ENCODE measurements at regions not wholly inside any gene's neighbourhood (a gene's known extent, or its start where the extent isn't known, plus 50 kb on each side); places are given as distances from the start of the nearest gene placed in this dataset.

DNA sequence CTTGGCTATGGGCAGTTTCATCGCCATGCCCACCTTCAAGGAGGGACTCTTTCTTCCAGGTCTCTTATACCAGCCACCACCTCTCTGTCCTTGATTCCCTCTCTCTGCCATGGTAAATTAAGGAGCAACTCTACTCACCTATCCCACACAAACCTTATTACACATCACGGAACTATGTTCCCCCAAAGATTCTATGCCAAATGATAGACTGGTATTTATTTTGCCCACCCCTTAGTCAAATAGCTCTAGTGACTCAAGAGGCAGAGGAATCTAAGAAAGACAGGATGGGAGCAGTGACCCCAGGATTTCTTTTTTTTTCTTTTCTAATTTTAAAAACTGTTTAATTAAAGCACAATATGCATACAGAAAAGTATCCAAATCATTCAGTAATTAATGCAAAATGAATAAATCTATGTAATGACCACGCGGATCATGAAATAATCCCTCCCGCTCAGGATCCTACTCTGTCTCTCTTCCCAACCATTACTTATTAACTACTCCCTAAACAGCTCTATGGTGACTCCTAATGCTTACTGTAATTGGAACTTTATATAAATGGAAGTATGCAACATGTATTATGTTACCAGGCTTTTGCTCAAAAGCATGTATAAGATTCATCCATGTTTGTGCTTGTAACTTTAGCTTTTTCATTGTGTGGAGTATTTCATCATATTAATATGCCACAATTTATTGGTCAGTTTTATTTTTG, 410.8 kb upstream of the RASGRP1 start:
- no peak overlapping the region for H3K4me3 ChIP-seq (ENCODE audit: low read length)
- no peak overlapping the region for H3K27ac ChIP-seq (ENCODE audit: low read length)
- H3K27me3 ChIP-seq (ENCODE audit: low read depth, low read length) = peaks cover 5% of the 10 kb centered on the region; the same call in 1 of the 2 replicates
- no peaks in the 10 kb centered on the region for H3K79me2 ChIP-seq (ENCODE audit: low read length)
- no peaks in the 10 kb centered on the region for H3K36me3 ChIP-seq (replicated peaks; ENCODE audit: low read depth, low read length)
- H2AFZ ChIP-seq (ENCODE audit: low read depth, low read length) = no peak overlapping the region
- no peak overlapping the region for H3K4me2 ChIP-seq (ENCODE audit: low read length)
- no peak for TF ChIP-seq EZH2phosphoT487 (IDR thresholded peaks at IDR 0.05; ENCODE audit: low read depth)
- TF ChIP-seq, protein P1, sequence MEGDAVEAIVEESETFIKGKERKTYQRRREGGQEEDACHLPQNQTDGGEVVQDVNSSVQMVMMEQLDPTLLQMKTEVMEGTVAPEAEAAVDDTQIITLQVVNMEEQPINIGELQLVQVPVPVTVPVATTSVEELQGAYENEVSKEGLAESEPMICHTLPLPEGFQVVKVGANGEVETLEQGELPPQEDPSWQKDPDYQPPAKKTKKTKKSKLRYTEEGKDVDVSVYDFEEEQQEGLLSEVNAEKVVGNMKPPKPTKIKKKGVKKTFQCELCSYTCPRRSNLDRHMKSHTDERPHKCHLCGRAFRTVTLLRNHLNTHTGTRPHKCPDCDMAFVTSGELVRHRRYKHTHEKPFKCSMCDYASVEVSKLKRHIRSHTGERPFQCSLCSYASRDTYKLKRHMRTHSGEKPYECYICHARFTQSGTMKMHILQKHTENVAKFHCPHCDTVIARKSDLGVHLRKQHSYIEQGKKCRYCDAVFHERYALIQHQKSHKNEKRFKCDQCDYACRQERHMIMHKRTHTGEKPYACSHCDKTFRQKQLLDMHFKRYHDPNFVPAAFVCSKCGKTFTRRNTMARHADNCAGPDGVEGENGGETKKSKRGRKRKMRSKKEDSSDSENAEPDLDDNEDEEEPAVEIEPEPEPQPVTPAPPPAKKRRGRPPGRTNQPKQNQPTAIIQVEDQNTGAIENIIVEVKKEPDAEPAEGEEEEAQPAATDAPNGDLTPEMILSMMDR (IDR thresholded peaks at IDR 0.05; ENCODE audit: low read depth, low read length) = no peak
- no peaks in the 10 kb centered on the region for H3K4me1 ChIP-seq (ENCODE audit: low read length)
- no peak overlapping the region for H3K9ac ChIP-seq (ENCODE audit: low read length)
- H4K20me1 ChIP-seq (ENCODE audit: insufficient read depth, low read length) = no peaks in the 10 kb centered on the region
- H3K9me3 ChIP-seq (ENCODE audit: insufficient read depth, low read length) = no peaks in the 10 kb centered on the region

DNA sequence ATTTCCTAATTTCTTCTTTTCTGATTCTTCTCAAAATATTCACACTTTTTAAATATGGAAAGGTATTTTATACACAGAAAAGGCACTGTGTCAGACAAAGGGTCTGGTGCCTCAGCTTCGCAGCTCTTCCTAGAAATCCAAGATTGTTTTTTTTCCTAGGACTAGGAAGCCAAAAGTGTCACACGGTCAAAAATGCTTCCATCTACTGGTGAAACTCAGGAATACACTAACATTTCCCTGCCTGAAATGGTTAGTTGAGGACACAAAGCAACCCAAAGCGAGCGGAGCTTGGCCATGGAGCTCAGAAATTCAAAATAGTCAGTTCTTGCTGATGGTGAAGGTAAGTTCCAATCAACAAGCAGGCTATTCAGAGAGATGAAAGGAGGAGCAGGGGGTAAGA, 426.5 kb upstream of the RASGRP1 start:
- no peak overlapping the region for H3K4me2 ChIP-seq (ENCODE audit: low read length)
- H3K4me1 ChIP-seq (ENCODE audit: low read length) = no peaks in the 10 kb centered on the region
- H3K27ac ChIP-seq (ENCODE audit: low read length) = no peak overlapping the region
- no peak overlapping the region for H2AFZ ChIP-seq (ENCODE audit: low read depth, low read length)
- no peak overlapping the region for H3K4me3 ChIP-seq (ENCODE audit: low read length)
- H3K9me3 ChIP-seq (ENCODE audit: insufficient read depth, low read length) = no peaks in the 10 kb centered on the region
- peaks cover 22% of the 10 kb centered on the region; the same call in 1 of the 2 replicates for H3K27me3 ChIP-seq (ENCODE audit: low read depth, low read length)
- TF ChIP-seq, protein P1 (IDR thresholded peaks at IDR 0.05; ENCODE audit: low read depth, low read length) = peak; percentile 43
- TF ChIP-seq EZH2phosphoT487 (IDR thresholded peaks at IDR 0.05; ENCODE audit: low read depth) = no peak
- H3K9ac ChIP-seq (ENCODE audit: low read length) = no peak overlapping the region
- H3K36me3 ChIP-seq (replicated peaks; ENCODE audit: low read depth, low read length) = no peaks in the 10 kb centered on the region
- no peaks in the 10 kb centered on the region for H4K20me1 ChIP-seq (ENCODE audit: insufficient read depth, low read length)
- no peaks in the 10 kb centered on the region for H3K79me2 ChIP-seq (ENCODE audit: low read length)

DNA sequence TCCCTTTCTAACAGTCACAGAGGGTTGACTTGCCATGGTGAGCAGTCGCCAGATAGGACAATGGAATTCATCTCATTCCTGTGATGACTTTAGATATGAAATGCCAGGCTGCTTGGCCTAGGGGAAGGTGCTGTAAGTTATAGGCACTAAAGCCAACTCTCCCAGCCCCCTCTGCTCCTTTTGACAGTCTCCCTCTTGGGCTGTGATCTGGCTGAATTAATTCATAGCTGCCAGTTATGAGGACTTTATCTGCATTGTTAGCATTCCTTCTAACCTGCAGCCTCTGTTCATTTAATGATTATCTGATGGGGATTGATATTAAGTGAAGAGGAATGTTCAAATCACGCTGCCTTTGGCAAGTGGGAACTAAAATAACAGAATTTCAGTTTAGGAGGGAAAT, 427.1 kb upstream of the RASGRP1 start:
- Histone ChIP-seq H3K27ac (ENCODE audit: low read length) (no peak overlapping the region), H3K9me3 (ENCODE audit: insufficient read depth, low read length) (no peaks in the 10 kb centered on the region), H3K4me3 (ENCODE audit: low read length) (no peak overlapping the region), H3K9ac (ENCODE audit: low read length) (no peak overlapping the region), H2AFZ (ENCODE audit: low read depth, low read length) (no peak overlapping the region), H3K27me3 (ENCODE audit: low read depth, low read length) (peaks cover 22% of the 10 kb centered on the region; the same call in 1 of the 2 replicates), H3K36me3 (replicated peaks; ENCODE audit: low read depth, low read length) (no peaks in the 10 kb centered on the region), H4K20me1 (ENCODE audit: insufficient read depth, low read length) (no peaks in the 10 kb centered on the region), H3K79me2 (ENCODE audit: low read length) (no peaks in the 10 kb centered on the region), H3K4me1 (ENCODE audit: low read length) (no peaks in the 10 kb centered on the region), H3K4me2 (ENCODE audit: low read length) (no peak overlapping the region)
- TF ChIP-seq, protein P1 (IDR thresholded peaks at IDR 0.05; ENCODE audit: low read depth, low read length) = no peak
- TF ChIP-seq EZH2phosphoT487 (IDR thresholded peaks at IDR 0.05; ENCODE audit: low read depth) = no peak

DNA sequence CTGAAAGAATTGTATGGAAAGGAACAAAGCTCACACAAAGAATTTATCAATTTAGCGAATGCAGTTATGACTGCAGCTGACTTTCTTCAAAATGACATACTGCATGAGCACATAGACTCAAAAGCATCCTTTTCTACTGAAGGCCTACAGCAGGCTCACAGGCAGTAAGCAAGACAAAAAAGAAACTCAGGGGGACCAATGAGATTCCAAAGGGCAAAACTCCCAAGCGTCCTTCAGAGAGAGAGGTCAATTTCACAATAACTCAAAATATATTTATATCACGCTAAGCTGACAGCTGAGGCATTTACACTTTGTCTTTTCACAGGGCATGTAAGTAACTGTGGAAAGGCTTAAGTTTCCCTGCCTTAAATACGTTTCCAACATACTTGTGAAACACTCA, 427.9 kb upstream of the RASGRP1 start:
- no peaks in the 10 kb centered on the region for H4K20me1 ChIP-seq (ENCODE audit: insufficient read depth, low read length)
- H3K4me3 ChIP-seq (ENCODE audit: low read length) = no peak overlapping the region
- peaks cover 21% of the 10 kb centered on the region; the same call in 1 of the 2 replicates for H3K27me3 ChIP-seq (ENCODE audit: low read depth, low read length)
- H3K9ac ChIP-seq (ENCODE audit: low read length) = no peak overlapping the region
- no peaks in the 10 kb centered on the region for H3K4me1 ChIP-seq (ENCODE audit: low read length)
- no peak overlapping the region for H3K27ac ChIP-seq (ENCODE audit: low read length)
- no peak overlapping the region for H3K4me2 ChIP-seq (ENCODE audit: low read length)
- no peaks in the 10 kb centered on the region for H3K79me2 ChIP-seq (ENCODE audit: low read length)
- no peak overlapping the region for H2AFZ ChIP-seq (ENCODE audit: low read depth, low read length)
- no peaks in the 10 kb centered on the region for H3K36me3 ChIP-seq (replicated peaks; ENCODE audit: low read depth, low read length)
- no peaks in the 10 kb centered on the region for H3K9me3 ChIP-seq (ENCODE audit: insufficient read depth, low read length)
- TF ChIP-seq, protein P1 (IDR thresholded peaks at IDR 0.05; ENCODE audit: low read depth, low read length) = no peak
- TF ChIP-seq EZH2phosphoT487 (IDR thresholded peaks at IDR 0.05; ENCODE audit: low read depth) = no peak

Measured in OCI-LY3 (cell line).